ENCODE measurements at regions not wholly inside any gene's neighbourhood (a gene's known extent, or its start where the extent isn't known, plus 50 kb on each side); places are given as distances from the start of the nearest gene placed in this dataset.

DNA sequence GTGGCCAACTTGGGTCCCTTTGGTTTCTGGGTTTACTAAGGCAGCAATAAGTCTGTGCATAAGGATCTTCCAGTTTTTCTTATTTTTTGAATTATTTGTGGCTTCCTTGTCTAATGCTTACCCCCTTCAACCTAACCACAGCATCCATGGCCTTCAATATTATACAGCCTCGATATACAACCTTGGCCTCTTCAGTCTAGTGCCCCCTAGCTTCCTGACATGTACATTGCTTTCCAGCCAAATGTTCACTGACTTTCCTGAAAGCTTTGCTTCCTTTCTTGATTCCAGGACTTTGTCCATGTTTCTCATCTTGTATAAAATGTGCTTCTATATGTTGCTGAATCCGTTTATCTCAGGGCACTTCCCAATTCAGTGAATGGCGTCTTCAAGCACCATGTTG is 310.1 kb downstream of the OLFM4 start:
- H3K9me3 ChIP-seq (ENCODE audit: control insufficient read depth, insufficient read depth, low read length): peaks cover 18% of the 10 kb centered on the region
- DNase-seq (ENCODE audit: low read depth, low spot score): no peak
- no peak overlapping the region for H3K4me3 ChIP-seq (ENCODE audit: low read depth, low read length)
- no peak overlapping the region for H3K27ac ChIP-seq (ENCODE audit: low read depth, low read length)
- ChIA-PET POLR2A (no interaction called here), CTCF (no interaction called here)
- TF ChIP-seq, protein P1, sequence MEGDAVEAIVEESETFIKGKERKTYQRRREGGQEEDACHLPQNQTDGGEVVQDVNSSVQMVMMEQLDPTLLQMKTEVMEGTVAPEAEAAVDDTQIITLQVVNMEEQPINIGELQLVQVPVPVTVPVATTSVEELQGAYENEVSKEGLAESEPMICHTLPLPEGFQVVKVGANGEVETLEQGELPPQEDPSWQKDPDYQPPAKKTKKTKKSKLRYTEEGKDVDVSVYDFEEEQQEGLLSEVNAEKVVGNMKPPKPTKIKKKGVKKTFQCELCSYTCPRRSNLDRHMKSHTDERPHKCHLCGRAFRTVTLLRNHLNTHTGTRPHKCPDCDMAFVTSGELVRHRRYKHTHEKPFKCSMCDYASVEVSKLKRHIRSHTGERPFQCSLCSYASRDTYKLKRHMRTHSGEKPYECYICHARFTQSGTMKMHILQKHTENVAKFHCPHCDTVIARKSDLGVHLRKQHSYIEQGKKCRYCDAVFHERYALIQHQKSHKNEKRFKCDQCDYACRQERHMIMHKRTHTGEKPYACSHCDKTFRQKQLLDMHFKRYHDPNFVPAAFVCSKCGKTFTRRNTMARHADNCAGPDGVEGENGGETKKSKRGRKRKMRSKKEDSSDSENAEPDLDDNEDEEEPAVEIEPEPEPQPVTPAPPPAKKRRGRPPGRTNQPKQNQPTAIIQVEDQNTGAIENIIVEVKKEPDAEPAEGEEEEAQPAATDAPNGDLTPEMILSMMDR (IDR thresholded peaks at IDR 0.05; ENCODE audit: low read depth, low read length): no peak
- no peaks in the 10 kb centered on the region for H3K27me3 ChIP-seq (ENCODE audit: control insufficient read depth, insufficient read depth, low read length)

DNA sequence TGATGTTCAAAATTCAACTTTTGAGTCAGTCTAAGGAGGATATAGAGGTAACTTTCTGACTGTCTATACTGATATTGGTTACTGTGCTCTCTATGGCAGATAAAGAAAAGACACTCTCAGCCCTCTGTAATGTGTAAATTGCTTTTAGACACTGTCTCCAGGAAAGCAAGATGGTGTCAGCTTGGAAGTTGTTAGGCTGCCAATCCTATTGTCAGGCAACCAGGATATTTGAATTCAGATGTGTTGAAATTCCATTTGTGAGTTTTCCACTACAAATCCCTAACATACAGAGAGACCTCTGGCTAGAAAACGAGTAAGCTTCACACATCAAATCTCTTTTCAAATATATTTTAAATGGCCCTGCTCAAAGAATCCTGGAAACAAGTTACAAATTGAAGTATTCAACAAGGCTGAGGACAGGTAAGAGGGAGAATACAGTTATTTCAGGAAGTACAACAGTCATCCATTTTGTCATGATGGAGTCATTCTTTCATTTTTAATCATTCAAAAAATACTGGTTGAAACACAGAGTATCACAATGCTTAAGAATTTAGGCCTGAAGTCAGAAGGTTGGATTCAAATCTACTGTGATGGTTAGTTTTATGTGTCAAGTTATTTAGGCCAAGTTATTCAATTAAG is 312.0 kb downstream of the OLFM4 start:
- CTCF ChIA-PET: no interaction called here
- H3K4me3 ChIP-seq (ENCODE audit: low read depth, low read length): no peak overlapping the region
- no peak for DNase-seq (ENCODE audit: low read depth, low spot score)
- TF ChIP-seq, protein P1 (IDR thresholded peaks at IDR 0.05; ENCODE audit: low read depth, low read length): no peak
- no peak overlapping the region for H3K27ac ChIP-seq (ENCODE audit: low read depth, low read length)
- POLR2A ChIA-PET: no interaction called here
- H3K9me3 ChIP-seq (ENCODE audit: control insufficient read depth, insufficient read depth, low read length): peaks cover 18% of the 10 kb centered on the region
- no peaks in the 10 kb centered on the region for H3K27me3 ChIP-seq (ENCODE audit: control insufficient read depth, insufficient read depth, low read length)

DNA sequence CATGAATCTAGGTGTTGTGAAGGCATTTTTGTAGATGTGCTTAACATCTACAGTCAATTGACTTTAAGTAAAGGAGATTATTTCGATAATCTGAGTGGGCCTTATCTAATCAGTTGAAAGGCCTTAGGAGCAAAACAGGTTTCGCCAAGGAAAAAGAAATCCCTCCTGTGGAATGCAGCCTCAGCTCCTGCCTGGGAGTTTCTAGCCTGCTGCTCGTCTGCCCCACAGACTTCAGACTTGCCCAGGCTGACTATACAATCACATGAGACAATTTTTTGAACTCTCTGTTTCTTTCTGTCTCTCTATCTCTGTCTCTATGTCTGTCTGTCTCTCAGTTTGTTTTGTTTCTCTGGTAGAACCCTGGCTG is 312.5 kb downstream of the OLFM4 start:
- POLR2A ChIA-PET: no interaction called here
- Histone ChIP-seq H3K27me3 (ENCODE audit: control insufficient read depth, insufficient read depth, low read length) (no peaks in the 10 kb centered on the region), H3K4me3 (ENCODE audit: low read depth, low read length) (no peak overlapping the region), H3K27ac (ENCODE audit: low read depth, low read length) (no peak overlapping the region), H3K9me3 (ENCODE audit: control insufficient read depth, insufficient read depth, low read length) (peaks cover 18% of the 10 kb centered on the region)
- TF ChIP-seq, protein P1 (IDR thresholded peaks at IDR 0.05; ENCODE audit: low read depth, low read length): no peak
- CTCF ChIA-PET: no interaction called here
- DNase-seq (ENCODE audit: low read depth, low spot score): no peak

DNA sequence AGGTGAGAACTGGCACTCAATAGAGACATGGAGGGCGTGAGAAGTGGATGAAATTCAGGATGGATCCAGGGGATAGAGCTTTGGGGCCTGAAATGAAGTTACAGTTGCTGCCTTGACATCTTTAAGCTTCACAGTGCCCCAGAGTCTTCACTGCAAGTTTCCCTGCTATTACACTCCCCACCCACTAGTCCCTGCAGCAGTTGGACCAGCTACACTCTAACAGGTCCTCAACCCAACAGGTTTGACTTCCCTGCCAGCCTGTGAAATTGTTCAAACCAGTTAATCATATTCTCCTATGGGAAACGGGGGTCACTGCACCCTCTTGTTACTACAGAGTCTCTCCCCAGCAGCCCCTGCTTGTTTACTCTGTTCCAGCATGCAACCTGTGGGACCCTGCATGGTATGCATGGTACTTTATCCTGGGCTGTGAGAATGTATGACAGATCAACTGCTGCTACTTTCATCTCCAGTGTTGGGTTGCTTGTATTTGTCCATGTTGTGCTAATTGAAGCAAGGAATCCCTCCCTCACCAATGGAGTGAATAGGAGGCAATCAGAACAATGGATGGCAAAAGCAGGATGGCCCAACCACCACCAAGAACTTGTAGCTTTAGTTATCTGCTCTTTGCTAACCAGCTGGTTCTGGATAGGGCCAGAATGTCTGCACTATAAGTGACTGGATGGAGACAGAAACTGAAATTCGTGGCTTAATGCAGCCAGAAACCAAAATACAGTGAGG is 314.2 kb downstream of the OLFM4 start:
- no peak overlapping the region for H3K27ac ChIP-seq (ENCODE audit: low read depth, low read length)
- DNase-seq (ENCODE audit: low read depth, low spot score): no peak
- H3K27me3 ChIP-seq (ENCODE audit: control insufficient read depth, insufficient read depth, low read length): no peaks in the 10 kb centered on the region
- H3K4me3 ChIP-seq (ENCODE audit: low read depth, low read length): no peak overlapping the region
- H3K9me3 ChIP-seq (ENCODE audit: control insufficient read depth, insufficient read depth, low read length): peaks cover 18% of the 10 kb centered on the region
- POLR2A ChIA-PET: no interaction called here
- TF ChIP-seq, protein P1 (IDR thresholded peaks at IDR 0.05; ENCODE audit: low read depth, low read length): no peak
- CTCF ChIA-PET: no interaction called here

DNA sequence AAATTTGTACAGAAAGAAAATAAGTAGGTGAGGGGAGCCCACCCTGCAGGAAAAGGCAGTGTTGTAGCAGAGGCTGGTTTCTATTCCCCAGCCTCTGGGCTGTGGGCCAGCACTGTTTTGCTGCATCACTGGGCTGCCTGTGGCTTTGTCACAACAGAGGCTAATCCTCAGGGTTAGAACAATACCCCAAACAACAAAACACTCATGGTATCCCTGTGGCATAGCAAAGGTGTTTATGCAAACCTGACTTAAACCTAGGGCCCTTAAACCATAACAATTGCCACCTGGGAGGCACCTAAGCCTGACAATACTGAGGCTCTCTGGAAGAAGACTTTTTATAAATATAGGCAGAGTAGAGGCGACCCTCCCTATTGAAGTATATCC is 314.7 kb downstream of the OLFM4 start:
- ChIA-PET POLR2A (no interaction called here), CTCF (no interaction called here)
- H3K27ac ChIP-seq (ENCODE audit: low read depth, low read length): no peak overlapping the region
- peaks cover 15% of the 10 kb centered on the region; the same call in 1 of the 2 replicates for H3K9me3 ChIP-seq (ENCODE audit: control insufficient read depth, insufficient read depth, low read length)
- TF ChIP-seq, protein P1 (IDR thresholded peaks at IDR 0.05; ENCODE audit: low read depth, low read length): no peak
- H3K4me3 ChIP-seq (ENCODE audit: low read depth, low read length): no peak overlapping the region
- no peak for DNase-seq (ENCODE audit: low read depth, low spot score)
- H3K27me3 ChIP-seq (ENCODE audit: control insufficient read depth, insufficient read depth, low read length): no peaks in the 10 kb centered on the region

Measured in AG04450 (cell line).